KMS-11 (cell line): ENCODE measurements at regions not wholly inside any gene's neighbourhood (a gene's known extent, or its start where the extent isn't known, plus 50 kb on each side); places are given as distances from the start of the nearest gene placed in this dataset.
A peak's percentile ranks its signal among the peaks of the same experiment; 100 is the strongest.
"Not testable (repeated sequence)": the region's sequence is repeated elsewhere in the genome, so short reads cannot be mapped to it uniquely, and the experiment has no call there.

Experiments
- H2AFZ ChIP-seq: fragments of 200-600 bp; sonication (generic); 2 replicates; pipeline ENCODE4 v1.6.1; 2016; ENCODE audit warnings: antibody characterized with exemption, mixed run types, low read depth
- H3K27ac ChIP-seq: fragments of 200-600 bp; sonication (generic); 2 replicates; pipeline ENCODE4 v1.6.1; 2016; ENCODE audit warnings: mild to moderate bottlenecking, mixed run types
- H3K27me3 ChIP-seq: fragments of 200-600 bp; sonication (generic); 2 replicates; pipeline ENCODE4 v1.6.1; 2017; ENCODE audit warnings: mild to moderate bottlenecking, low read depth, mixed run types, moderate library complexity; ENCODE audit not compliant: insufficient read depth
- H3K36me3 ChIP-seq: fragments of 200-600 bp; sonication (generic); 2 replicates; pipeline ENCODE4 v1.6.1; 2017; ENCODE audit warnings: mild to moderate bottlenecking, mixed run types; ENCODE audit not compliant: insufficient read depth
- H3K4me1 ChIP-seq: fragments of 200-600 bp; sonication (generic); 2 replicates; pipeline ENCODE4 v1.6.1; 2016; ENCODE audit warnings: mild to moderate bottlenecking, low read depth, mixed run types; ENCODE audit not compliant: poor library complexity, severe bottlenecking
- H3K4me2 ChIP-seq: fragments of 200-600 bp; sonication (generic); 2 replicates; pipeline ENCODE4 v1.7.0; 2016; ENCODE audit warnings: mild to moderate bottlenecking, mixed run types
- H3K4me3 ChIP-seq: fragments of 200-600 bp; sonication (generic); IDR thresholded peaks from 2 replicates; pipeline ENCODE4 v1.6.1; 2017; ENCODE audit warnings: low read depth, low read length, mixed read lengths; ENCODE audit not compliant: insufficient read depth
- H3K79me2 ChIP-seq: fragments of 200-600 bp; sonication (generic); 2 replicates; pipeline ENCODE4 v1.6.1; 2016; ENCODE audit warnings: low read depth, mixed run types; ENCODE audit not compliant: insufficient read depth
- H3K9ac ChIP-seq: fragments of 200-600 bp; sonication (generic); 2 replicates; pipeline ENCODE4 v1.6.1; 2016; ENCODE audit warnings: mild to moderate bottlenecking, mixed run types
- H4K20me1 ChIP-seq: fragments of 200-600 bp; sonication (generic); 2 replicates; pipeline ENCODE4 v1.6.1; 2016; ENCODE audit warnings: mild to moderate bottlenecking, mixed run types; ENCODE audit not compliant: insufficient read depth
- CTCF ChIP-seq: fragments of 200-600 bp; sonication (generic); conservative IDR thresholded peaks from 2 replicates; pipeline ENCODE4 v1.6.1; 2017; ENCODE audit warnings: low read depth, mild to moderate bottlenecking, antibody characterized with exemption, low read length, moderate library complexity, mixed read lengths

GRCh38 chr2:60212181-60212945 lies 341.1 kb downstream of the BCL11A start:
- Histone ChIP-seq H2AFZ (no peak overlapping the region), H3K79me2 (no peaks in the 10 kb centered on the region), H3K36me3 (no peaks in the 10 kb centered on the region), H3K27me3 (no peaks in the 10 kb centered on the region), H3K4me3 (no peak overlapping the region), H3K9ac (no peak overlapping the region), H3K27ac (no peak overlapping the region), H4K20me1 (no peaks in the 10 kb centered on the region), H3K4me1 (no peaks in the 10 kb centered on the region), H3K4me2 (no peak overlapping the region)
- no peak for TF ChIP-seq CTCF

- H4K20me1 ChIP-seq, H3K27me3 ChIP-seq, H3K79me2 ChIP-seq, H3K4me3 ChIP-seq, H3K36me3 ChIP-seq: not testable (repeated sequence)
- H3K4me1 ChIP-seq = peaks cover 16% of the 10 kb centered on the region
- peak overlapping the region; percentile 84 for H2AFZ ChIP-seq
- peak overlapping the region; percentile 90 for H3K9ac ChIP-seq
- peak overlapping the region; percentile 96 for H3K4me2 ChIP-seq
- peak overlapping the region; percentile 93 for H3K27ac ChIP-seq
Measured at GRCh38 chr2:60189006-60189405, 364.4 kb downstream of the BCL11A start.

- Histone ChIP-seq H3K4me1 (peaks cover 25% of the 10 kb centered on the region), H3K27ac (no peak overlapping the region), H3K27me3 (no peaks in the 10 kb centered on the region), H3K4me2 (no peak overlapping the region), H2AFZ (no peak overlapping the region), H3K79me2 (no peaks in the 10 kb centered on the region), H4K20me1 (no peaks in the 10 kb centered on the region), H3K9ac (no peak overlapping the region), H3K36me3 (no peaks in the 10 kb centered on the region), H3K4me3 (no peak overlapping the region)
- no peak for TF ChIP-seq CTCF
Measured at GRCh38 chr2:60175290-60175689, 378.2 kb downstream of the BCL11A start.

- H3K36me3 ChIP-seq = no peaks in the 10 kb centered on the region
- H2AFZ ChIP-seq = no peak overlapping the region
- H3K4me3 ChIP-seq = no peak overlapping the region
- H4K20me1 ChIP-seq = no peaks in the 10 kb centered on the region
- peaks cover 25% of the 10 kb centered on the region for H3K4me1 ChIP-seq
- no peak overlapping the region for H3K9ac ChIP-seq
- no peak for TF ChIP-seq CTCF
- no peaks in the 10 kb centered on the region for H3K79me2 ChIP-seq
- H3K27me3 ChIP-seq = no peaks in the 10 kb centered on the region
- no peak overlapping the region for H3K4me2 ChIP-seq
- H3K27ac ChIP-seq = no peak overlapping the region
Measured at GRCh38 chr2:60174146-60174545, 379.3 kb downstream of the BCL11A start.

- Histone ChIP-seq H3K4me2 (peak overlapping the region; percentile 53), H3K4me1 (peaks cover 25% of the 10 kb centered on the region), H3K36me3 (no peaks in the 10 kb centered on the region), H3K9ac (no peak overlapping the region), H3K27me3 (no peaks in the 10 kb centered on the region), H3K27ac (peak overlapping the region; percentile 6; the same call in 1 of the 2 replicates), H3K79me2 (no peaks in the 10 kb centered on the region), H4K20me1 (no peaks in the 10 kb centered on the region), H2AFZ (no peak overlapping the region), H3K4me3 (no peak overlapping the region)
- no peak for TF ChIP-seq CTCF
Measured at GRCh38 chr2:60172801-60173200, 380.7 kb downstream of the BCL11A start.
